ENCODE measurements at regions not wholly inside any gene's neighbourhood (a gene's known extent, or its start where the extent isn't known, plus 50 kb on each side); places are given as distances from the start of the nearest gene placed in this dataset.

GRCh38 chr18:26711756-26712155 is 153.8 kb downstream of the AQP4 start:
- no peak overlapping the region for H3K27ac ChIP-seq
- DNase-seq (no peak), FAIRE-seq (no peak), ATAC-seq (no peak)
- H3K4me1 ChIP-seq = no peaks in the 10 kb centered on the region
- 66 to 77% methylated on average over 3 of the region's 3 CpGs for WGBS, 2 donors
- H3K4me3 ChIP-seq = no peak overlapping the region
- no peaks in the 10 kb centered on the region for H3K36me3 ChIP-seq
- TF ChIP-seq CTCF (IDR thresholded peaks at IDR 0.05) = no peak
- no peaks in the 10 kb centered on the region for H3K9me3 ChIP-seq
- intact Hi-C loops (cut with DNase I) = no loop called here
- no peaks in the 10 kb centered on the region for H3K27me3 ChIP-seq

- 68 to 70% methylated on average over 4 of the region's 4 CpGs for WGBS, 2 donors
- ATAC-seq (no peak), FAIRE-seq (no peak), DNase-seq (no peak)
- Histone ChIP-seq H3K36me3 (no peaks in the 10 kb centered on the region), H3K27ac (no peak overlapping the region), H3K9me3 (no peaks in the 10 kb centered on the region), H3K4me1 (no peaks in the 10 kb centered on the region), H3K4me3 (no peak overlapping the region), H3K27me3 (no peaks in the 10 kb centered on the region)
- TF ChIP-seq CTCF (IDR thresholded peaks at IDR 0.05) = no peak
- intact Hi-C loops (cut with DNase I) = no loop called here
Observed at GRCh38 chr18:26710470-26711096, 154.9 kb downstream of the AQP4 start.

- no peak overlapping the region for H3K4me3 ChIP-seq
- no peak for FAIRE-seq
- no peak for DNase-seq
- 89 to 94% methylated on average over 1 of the region's 1 CpG for WGBS, 2 donors
- no peaks in the 10 kb centered on the region for H3K4me1 ChIP-seq
- H3K36me3 ChIP-seq = no peaks in the 10 kb centered on the region
- TF ChIP-seq CTCF (IDR thresholded peaks at IDR 0.05) = no peak
- no peaks in the 10 kb centered on the region for H3K27me3 ChIP-seq
- no peak for ATAC-seq
- no peak overlapping the region for H3K27ac ChIP-seq
- H3K9me3 ChIP-seq = no peaks in the 10 kb centered on the region
- intact Hi-C loops (cut with DNase I) = no loop called here
Observed at GRCh38 chr18:26709897-26710296, 155.6 kb downstream of the AQP4 start.

GRCh38 chr18:26708806-26709716 is 156.4 kb downstream of the AQP4 start:
- no peak for DNase-seq

More at GRCh38 chr18:26708806-26709716, 156.4 kb downstream of the AQP4 start:
- ATAC-seq (no peak), FAIRE-seq (no peak)
- intact Hi-C loops (cut with DNase I) = no loop called here
- H3K36me3 ChIP-seq = no peaks in the 10 kb centered on the region
- no peak overlapping the region for H3K27ac ChIP-seq
- H3K9me3 ChIP-seq = no peaks in the 10 kb centered on the region
- no peak for TF ChIP-seq CTCF (IDR thresholded peaks at IDR 0.05)
- 80 to 84% methylated on average over 7 of the region's 7 CpGs for WGBS, 2 donors
- no peaks in the 10 kb centered on the region for H3K27me3 ChIP-seq
- no peaks in the 10 kb centered on the region for H3K4me1 ChIP-seq
- H3K4me3 ChIP-seq = no peak overlapping the region

All from pancreas (tissue), 10 donors.